H9 (cell line): ENCODE measurements at regions not wholly inside any gene's neighbourhood (a gene's known extent, or its start where the extent isn't known, plus 50 kb on each side); places are given as distances from the start of the nearest gene placed in this dataset.

ENCODE experiments used
- DNase-seq: peaks from one replicate; pipeline ENCODE4 v3.0.0-alpha.2; 2017
- H2AFZ ChIP-seq: one replicate; pipeline ENCODE4 v1.6.1; 2013; ENCODE audit warnings: mild to moderate bottlenecking, low read length, control low read depth, moderate library complexity
- H2AK5ac ChIP-seq: 2 replicates; pipeline ENCODE4 v1.6.1; 2013; ENCODE audit warnings: low read length, control low read depth, mixed read lengths; ENCODE audit not compliant: insufficient read length
- H2BK120ac ChIP-seq: one replicate; pipeline ENCODE4 v1.6.1; 2013; ENCODE audit warnings: low read depth, mild to moderate bottlenecking, low read length, control low read depth, inconsistent platforms; ENCODE audit not compliant: poor library complexity, severe bottlenecking
- H2BK12ac ChIP-seq: 2 replicates; pipeline ENCODE4 v1.6.1; 2013; ENCODE audit warnings: low read length, control low read depth, mixed read lengths, low read depth; ENCODE audit not compliant: insufficient read length
- H2BK15ac ChIP-seq: 2 replicates; pipeline ENCODE4 v1.6.1; 2013; ENCODE audit warnings: low read depth, low read length, control low read depth
- H2BK20ac ChIP-seq: one replicate; pipeline ENCODE4 v1.6.1; 2013; ENCODE audit warnings: low read depth, mild to moderate bottlenecking, low read length, control low read depth, inconsistent platforms; ENCODE audit not compliant: poor library complexity, severe bottlenecking
- H2BK5ac ChIP-seq: 2 replicates; pipeline ENCODE4 v1.6.1; 2013; ENCODE audit warnings: low read length, control low read depth, mixed read lengths; ENCODE audit not compliant: insufficient read length
- H3K14ac ChIP-seq: 2 replicates; pipeline ENCODE4 v1.6.1; 2013; ENCODE audit warnings: low read length, control low read depth; ENCODE audit not compliant: insufficient read depth
- H3K18ac ChIP-seq: 2 replicates; pipeline ENCODE4 v1.6.1; 2013; ENCODE audit warnings: low read depth, mild to moderate bottlenecking, mixed read lengths, low read length, control low read depth; ENCODE audit not compliant: insufficient read length
- H3K23ac ChIP-seq: 2 replicates; pipeline ENCODE4 v1.6.1; 2013; ENCODE audit warnings: low read length, control low read depth, mixed read lengths, low read depth; ENCODE audit not compliant: insufficient read length
- H3K23me2 ChIP-seq: 2 replicates; pipeline ENCODE4 v1.6.1; 2013; ENCODE audit warnings: low read depth, mild to moderate bottlenecking, mixed read lengths, low read length, control low read depth; ENCODE audit not compliant: insufficient read length, poor library complexity, severe bottlenecking
- H3K27ac ChIP-seq: 2 replicates; pipeline ENCODE4 v1.5.1; 2013; ENCODE audit warnings: low read length, control low read depth, mixed read lengths, low read depth; ENCODE audit not compliant: insufficient read length
- H3K27me3 ChIP-seq: 2 replicates; pipeline ENCODE4 v1.6.1; 2013; ENCODE audit warnings: low read length, control low read depth, inconsistent platforms; ENCODE audit not compliant: insufficient read depth
- H3K4ac ChIP-seq: 2 replicates; pipeline ENCODE4 v1.6.1; 2013; ENCODE audit warnings: low read depth, mild to moderate bottlenecking, control low read depth, inconsistent platforms, low read length, moderate library complexity
- H3K4me1 ChIP-seq: 2 replicates; pipeline ENCODE4 v1.6.1; 2013; ENCODE audit warnings: low read length, control low read depth, inconsistent platforms; ENCODE audit not compliant: insufficient read depth
- H3K4me2 ChIP-seq: 2 replicates; pipeline ENCODE4 v1.6.1; 2013; ENCODE audit warnings: low read length, control low read depth, mixed read lengths; ENCODE audit not compliant: insufficient read length, insufficient read depth
- H3K56ac ChIP-seq: 2 replicates; pipeline ENCODE4 v1.6.1; 2013; ENCODE audit warnings: low read depth, mild to moderate bottlenecking, mixed read lengths, low read length, control low read depth; ENCODE audit not compliant: insufficient read length
- H3K79me1 ChIP-seq: 2 replicates; pipeline ENCODE4 v1.6.1; 2013; ENCODE audit warnings: low read depth, mild to moderate bottlenecking, moderate library complexity, low read length, control low read depth, inconsistent platforms; ENCODE audit not compliant: insufficient read depth, poor library complexity, severe bottlenecking
- H3K79me2 ChIP-seq: 2 replicates; pipeline ENCODE4 v1.6.1; 2013; ENCODE audit warnings: low read length, control low read depth, inconsistent platforms; ENCODE audit not compliant: insufficient read depth
- H3K9ac ChIP-seq: 2 replicates; pipeline ENCODE4 v1.6.1; 2013; ENCODE audit warnings: low read length, control low read depth, mixed read lengths; ENCODE audit not compliant: insufficient read length; ENCODE audit errors: extremely low read depth
- H3K9me3 ChIP-seq: one replicate; pipeline ENCODE4 v1.6.1; 2013; ENCODE audit warnings: low read depth, low read length, inconsistent platforms; ENCODE audit not compliant: control insufficient read depth
- H3T11ph ChIP-seq: one replicate; pipeline ENCODE4 v1.6.1; 2013; ENCODE audit warnings: mild to moderate bottlenecking, low read length, control low read depth, inconsistent platforms
- H4K20me1 ChIP-seq: one replicate; pipeline ENCODE4 v1.6.1; 2013; ENCODE audit not compliant: control insufficient read depth, insufficient read length, insufficient read depth
- H4K5ac ChIP-seq: 2 replicates; pipeline ENCODE4 v1.6.1; 2013; ENCODE audit warnings: low read depth, mild to moderate bottlenecking, mixed read lengths, low read length, control low read depth; ENCODE audit not compliant: insufficient read length
- H4K8ac ChIP-seq: replicated peaks from 2 replicates; pipeline ENCODE4 v1.6.1; 2013; ENCODE audit warnings: low read length, control low read depth, mixed read lengths, low read depth; ENCODE audit not compliant: insufficient read length
- H4K91ac ChIP-seq: 2 replicates; pipeline ENCODE4 v1.6.1; 2013; ENCODE audit warnings: low read depth, mild to moderate bottlenecking, moderate library complexity, mixed read lengths, low read length, control low read depth; ENCODE audit not compliant: insufficient read length
- H3K27ac Mint-ChIP-seq, 3 experiments: 2 replicates in 2 of 3; 3 replicates in 1 of 3; pipeline ENCODE4 v1.8.0; 2020 to 2021; ENCODE audit warnings: mixed read lengths in 3 of 3, mild to moderate bottlenecking in 1 of 3, moderate library complexity in 1 of 3
- H3K27me3 Mint-ChIP-seq: 2 replicates; pipeline ENCODE4 v1.8.0; 2021; ENCODE audit warnings: low read depth, mild to moderate bottlenecking, moderate library complexity, mixed read lengths
- H3K36me3 Mint-ChIP-seq, 3 experiments: 2 replicates in 2 of 3; 3 replicates in 1 of 3; pipeline ENCODE4 v1.8.0; 2020 to 2021; ENCODE audit warnings: low read depth in 3 of 3, mixed read lengths in 3 of 3; ENCODE audit not compliant: insufficient read depth in 1 of 3
- H3K4me1 Mint-ChIP-seq, 2 experiments: 2 replicates each; pipeline ENCODE4 v1.8.0; 2020; ENCODE audit warnings: mixed read lengths in 2 of 2
- H3K4me3 Mint-ChIP-seq, 2 experiments: 2 replicates in 1 of 2; 3 replicates in 1 of 2; pipeline ENCODE4 v1.8.0; 2020 to 2021; ENCODE audit warnings: mild to moderate bottlenecking in 2 of 2, mixed read lengths in 2 of 2, moderate library complexity in 1 of 2
- H3K9me3 Mint-ChIP-seq, 2 experiments: 2 replicates in 1 of 2; 3 replicates in 1 of 2; pipeline ENCODE4 v1.8.0; 2020; ENCODE audit warnings: mild to moderate bottlenecking in 2 of 2, mixed read lengths in 2 of 2, moderate library complexity in 1 of 2
- WGBS: extraction: QIAGEN DNeasy Blood & Tissue Kit; methylation state at CpG from one replicate; pipeline ENCODE4 v1.1.7; 2013; ENCODE audit warnings: missing lambda C conversion rate, low lambda C conversion rate, mixed read lengths; ENCODE audit not compliant: insufficient read length; ENCODE audit errors: extremely low coverage; 5-methylcytosine and 5-hydroxymethylcytosine counted together
- TF ChIP-seq, protein P1 (sequence below): fragments of 200-600 bp; sonication (generic); conservative IDR thresholded peaks from 3 replicates; pipeline ENCODE4 v1.8.0; 2021; ENCODE audit warnings: antibody characterized with exemption, mild to moderate bottlenecking

DNA sequence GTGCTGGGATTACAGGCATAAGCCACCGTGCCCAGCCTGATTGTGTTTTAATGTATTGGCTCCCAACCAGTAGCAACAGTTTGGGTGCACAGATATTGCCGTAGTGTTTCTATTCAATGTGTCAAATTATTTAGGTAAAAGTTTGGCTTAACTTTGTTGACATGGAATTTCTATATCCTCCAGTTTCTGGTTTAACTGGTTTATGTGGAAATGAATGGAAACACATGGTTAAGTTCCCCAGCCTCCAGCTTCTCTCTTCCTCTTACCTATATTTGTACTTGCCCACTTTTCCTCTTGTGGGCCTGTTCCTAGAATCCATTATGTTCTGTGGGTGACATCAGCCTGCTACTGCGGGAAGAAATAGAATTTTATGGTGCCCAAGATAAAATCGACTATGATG, 53.9 kb upstream of the ESR1 start:
- no peak overlapping the region for H2BK120ac ChIP-seq
- no peak overlapping the region for H2AK5ac ChIP-seq
- H3K27me3 Mint-ChIP-seq = no peaks in the 10 kb centered on the region
- no peaks in the 10 kb centered on the region for H3K79me2 ChIP-seq
- no peaks in the 10 kb centered on the region for H3K4me1 Mint-ChIP-seq
- H2BK12ac ChIP-seq = no peak overlapping the region
- no peaks in the 10 kb centered on the region for H3K36me3 Mint-ChIP-seq
- no peaks in the 10 kb centered on the region for H3K23me2 ChIP-seq
- no peak overlapping the region for H3K18ac ChIP-seq
- no peak overlapping the region for H3K27ac ChIP-seq
- no peak overlapping the region for H2BK5ac ChIP-seq
- no peak overlapping the region for H3K4me2 ChIP-seq
- DNase-seq = no peak
- no CpG with 5 or more reads among the region's 4 CpGs for WGBS
- no peak overlapping the region for H2BK15ac ChIP-seq
- H3K14ac ChIP-seq = no peak overlapping the region
- TF ChIP-seq, protein P1, sequence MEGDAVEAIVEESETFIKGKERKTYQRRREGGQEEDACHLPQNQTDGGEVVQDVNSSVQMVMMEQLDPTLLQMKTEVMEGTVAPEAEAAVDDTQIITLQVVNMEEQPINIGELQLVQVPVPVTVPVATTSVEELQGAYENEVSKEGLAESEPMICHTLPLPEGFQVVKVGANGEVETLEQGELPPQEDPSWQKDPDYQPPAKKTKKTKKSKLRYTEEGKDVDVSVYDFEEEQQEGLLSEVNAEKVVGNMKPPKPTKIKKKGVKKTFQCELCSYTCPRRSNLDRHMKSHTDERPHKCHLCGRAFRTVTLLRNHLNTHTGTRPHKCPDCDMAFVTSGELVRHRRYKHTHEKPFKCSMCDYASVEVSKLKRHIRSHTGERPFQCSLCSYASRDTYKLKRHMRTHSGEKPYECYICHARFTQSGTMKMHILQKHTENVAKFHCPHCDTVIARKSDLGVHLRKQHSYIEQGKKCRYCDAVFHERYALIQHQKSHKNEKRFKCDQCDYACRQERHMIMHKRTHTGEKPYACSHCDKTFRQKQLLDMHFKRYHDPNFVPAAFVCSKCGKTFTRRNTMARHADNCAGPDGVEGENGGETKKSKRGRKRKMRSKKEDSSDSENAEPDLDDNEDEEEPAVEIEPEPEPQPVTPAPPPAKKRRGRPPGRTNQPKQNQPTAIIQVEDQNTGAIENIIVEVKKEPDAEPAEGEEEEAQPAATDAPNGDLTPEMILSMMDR = no peak
- no peaks in the 10 kb centered on the region for H3K9me3 Mint-ChIP-seq
- H4K20me1 ChIP-seq = no peaks in the 10 kb centered on the region
- H3K4ac ChIP-seq = no peak overlapping the region
- H4K8ac ChIP-seq = no peak overlapping the region
- H3K56ac ChIP-seq = no peak overlapping the region
- H2AFZ ChIP-seq = no peak overlapping the region
- no peak overlapping the region for H3K9ac ChIP-seq
- no peaks in the 10 kb centered on the region for H3K79me1 ChIP-seq
- H3K4me1 ChIP-seq = no peaks in the 10 kb centered on the region
- H4K5ac ChIP-seq = no peak overlapping the region
- no peak overlapping the region for H2BK20ac ChIP-seq
- no peak overlapping the region for H3K27ac Mint-ChIP-seq
- no peak overlapping the region for H3K23ac ChIP-seq
- no peaks in the 10 kb centered on the region for H3K27me3 ChIP-seq
- no peaks in the 10 kb centered on the region for H3K9me3 ChIP-seq
- no peak overlapping the region for H4K91ac ChIP-seq
- H3T11ph ChIP-seq = no peak overlapping the region
- H3K4me3 Mint-ChIP-seq = no peak overlapping the region
